ENCODE measurements at regions not wholly inside any gene's neighbourhood (a gene's known extent, or its start where the extent isn't known, plus 50 kb on each side); places are given as distances from the start of the nearest gene placed in this dataset.

DNA sequence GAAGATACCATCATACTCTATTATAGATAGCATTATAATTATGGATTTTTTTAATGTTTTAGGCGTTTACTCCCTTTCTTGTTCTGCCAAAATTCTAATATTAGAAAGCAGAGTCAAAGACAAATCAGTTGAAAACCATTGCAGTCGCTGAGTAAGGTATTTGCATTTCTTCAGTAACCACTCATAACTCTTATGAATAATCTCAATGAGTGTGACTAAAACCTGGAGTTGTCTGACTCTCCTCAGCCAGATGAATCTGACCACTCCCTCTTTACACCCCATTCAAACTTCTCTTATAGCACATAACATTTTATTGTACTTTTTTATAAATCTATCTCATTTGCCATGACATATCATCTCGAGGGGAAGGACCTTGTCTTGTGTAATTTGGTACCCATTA is 1006.5 kb downstream of the DIAPH3 start:
- H3K9me2 ChIP-seq (replicated peaks; ENCODE audit: low read depth, low read length), result no peaks in the 10 kb centered on the region
- H3K36me3 ChIP-seq (ENCODE audit: insufficient read depth, low read length), result no peaks in the 10 kb centered on the region
- H3F3A ChIP-seq (ENCODE audit: low read depth), result no peaks in the 10 kb centered on the region
- no peaks in the 10 kb centered on the region for H3K27me3 ChIP-seq (ENCODE audit: insufficient read depth, low read length, poor library complexity, severe bottlenecking)
- H3K79me2 ChIP-seq (ENCODE audit: insufficient read depth, low read length), result no peaks in the 10 kb centered on the region
- no peak overlapping the region for H3K4me3 ChIP-seq (ENCODE audit: low read length, poor library complexity, severe bottlenecking)
- H2AFZ ChIP-seq (ENCODE audit: low read length), result no peak overlapping the region
- H4K20me1 ChIP-seq (ENCODE audit: insufficient read depth, low read length, poor library complexity, severe bottlenecking), result no peaks in the 10 kb centered on the region
- H3K9ac ChIP-seq (ENCODE audit: low read depth, low read length, poor library complexity, severe bottlenecking), result no peak overlapping the region
- H3K4me1 ChIP-seq (ENCODE audit: insufficient read depth, low read length, poor library complexity, severe bottlenecking), result peaks cover 11% of the 10 kb centered on the region
- no peaks in the 10 kb centered on the region for H3K9me3 ChIP-seq (ENCODE audit: insufficient read depth, low read depth, low read length)
- H3K4me2 ChIP-seq (ENCODE audit: low read depth, low read length, poor library complexity, severe bottlenecking), result no peak overlapping the region
- TF ChIP-seq EZH2phosphoT487 (IDR thresholded peaks at IDR 0.05; ENCODE audit: borderline replicate concordance), result no peak
- TF ChIP-seq, protein P1, sequence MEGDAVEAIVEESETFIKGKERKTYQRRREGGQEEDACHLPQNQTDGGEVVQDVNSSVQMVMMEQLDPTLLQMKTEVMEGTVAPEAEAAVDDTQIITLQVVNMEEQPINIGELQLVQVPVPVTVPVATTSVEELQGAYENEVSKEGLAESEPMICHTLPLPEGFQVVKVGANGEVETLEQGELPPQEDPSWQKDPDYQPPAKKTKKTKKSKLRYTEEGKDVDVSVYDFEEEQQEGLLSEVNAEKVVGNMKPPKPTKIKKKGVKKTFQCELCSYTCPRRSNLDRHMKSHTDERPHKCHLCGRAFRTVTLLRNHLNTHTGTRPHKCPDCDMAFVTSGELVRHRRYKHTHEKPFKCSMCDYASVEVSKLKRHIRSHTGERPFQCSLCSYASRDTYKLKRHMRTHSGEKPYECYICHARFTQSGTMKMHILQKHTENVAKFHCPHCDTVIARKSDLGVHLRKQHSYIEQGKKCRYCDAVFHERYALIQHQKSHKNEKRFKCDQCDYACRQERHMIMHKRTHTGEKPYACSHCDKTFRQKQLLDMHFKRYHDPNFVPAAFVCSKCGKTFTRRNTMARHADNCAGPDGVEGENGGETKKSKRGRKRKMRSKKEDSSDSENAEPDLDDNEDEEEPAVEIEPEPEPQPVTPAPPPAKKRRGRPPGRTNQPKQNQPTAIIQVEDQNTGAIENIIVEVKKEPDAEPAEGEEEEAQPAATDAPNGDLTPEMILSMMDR (conservative IDR thresholded peaks at IDR 0.05; ENCODE audit: low read length), result no peak

DNA sequence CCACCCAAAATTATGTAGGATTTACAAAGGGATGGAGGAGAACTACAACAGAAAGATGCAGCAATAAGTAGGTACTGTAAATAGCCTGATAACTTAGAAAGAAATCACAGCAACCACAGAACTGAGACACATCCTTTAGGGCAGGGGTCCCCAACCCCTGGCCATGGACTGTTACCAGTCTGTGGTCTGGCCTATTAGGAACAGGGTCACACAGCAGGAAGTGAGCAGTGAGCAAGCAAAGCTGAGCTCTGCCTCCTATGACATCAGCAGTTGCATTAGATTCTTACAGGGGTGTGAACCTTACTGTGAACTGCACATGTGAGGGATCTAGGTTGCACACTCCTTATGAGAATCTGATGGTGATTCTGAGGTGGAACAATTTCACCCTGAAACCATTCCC is 997.6 kb downstream of the DIAPH3 start:
- no peaks in the 10 kb centered on the region for H3K27me3 ChIP-seq (ENCODE audit: insufficient read depth, low read length, poor library complexity, severe bottlenecking)
- H2AFZ ChIP-seq (ENCODE audit: low read length), result no peak overlapping the region
- no peak overlapping the region for H3K9ac ChIP-seq (ENCODE audit: low read depth, low read length, poor library complexity, severe bottlenecking)
- no peaks in the 10 kb centered on the region for H3K9me3 ChIP-seq (ENCODE audit: insufficient read depth, low read depth, low read length)
- H3K9me2 ChIP-seq (replicated peaks; ENCODE audit: low read depth, low read length), result no peaks in the 10 kb centered on the region
- H3F3A ChIP-seq (ENCODE audit: low read depth), result no peaks in the 10 kb centered on the region
- H3K36me3 ChIP-seq (ENCODE audit: insufficient read depth, low read length), result no peaks in the 10 kb centered on the region
- no peak overlapping the region for H3K4me3 ChIP-seq (ENCODE audit: low read length, poor library complexity, severe bottlenecking)
- TF ChIP-seq EZH2phosphoT487 (IDR thresholded peaks at IDR 0.05; ENCODE audit: borderline replicate concordance), result no peak
- TF ChIP-seq, protein P1 (conservative IDR thresholded peaks at IDR 0.05; ENCODE audit: low read length), result no peak
- no peaks in the 10 kb centered on the region for H4K20me1 ChIP-seq (ENCODE audit: insufficient read depth, low read length, poor library complexity, severe bottlenecking)
- no peak overlapping the region for H3K4me2 ChIP-seq (ENCODE audit: low read depth, low read length, poor library complexity, severe bottlenecking)
- H3K79me2 ChIP-seq (ENCODE audit: insufficient read depth, low read length), result no peaks in the 10 kb centered on the region
- H3K4me1 ChIP-seq (ENCODE audit: insufficient read depth, low read length, poor library complexity, severe bottlenecking), result no peaks in the 10 kb centered on the region

DNA sequence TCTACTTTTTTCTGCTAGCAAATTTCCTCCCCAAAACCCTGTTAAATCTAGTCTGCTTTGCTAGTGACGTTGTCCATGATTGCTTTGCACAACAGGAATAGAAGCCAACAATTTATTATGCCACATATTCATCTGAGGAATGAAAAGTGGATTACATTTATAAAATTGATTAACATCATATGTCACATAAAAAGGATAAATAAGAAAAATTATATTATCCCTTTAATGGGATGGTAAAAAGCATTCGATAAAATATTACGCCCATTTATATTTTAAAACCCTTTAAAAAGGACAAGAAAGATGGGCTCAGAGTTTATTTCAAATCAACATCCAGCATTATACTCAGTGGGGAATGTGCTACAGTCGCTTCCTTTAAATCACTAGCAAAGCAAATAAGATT is 991.7 kb downstream of the DIAPH3 start:
- Histone ChIP-seq H4K20me1 (ENCODE audit: insufficient read depth, low read length, poor library complexity, severe bottlenecking) (no peaks in the 10 kb centered on the region), H2AFZ (ENCODE audit: low read length) (no peak overlapping the region), H3K9me2 (replicated peaks; ENCODE audit: low read depth, low read length) (no peaks in the 10 kb centered on the region), H3K4me1 (ENCODE audit: insufficient read depth, low read length, poor library complexity, severe bottlenecking) (no peaks in the 10 kb centered on the region), H3K36me3 (ENCODE audit: insufficient read depth, low read length) (no peaks in the 10 kb centered on the region), H3K9ac (ENCODE audit: low read depth, low read length, poor library complexity, severe bottlenecking) (no peak overlapping the region), H3K9me3 (ENCODE audit: insufficient read depth, low read depth, low read length) (no peaks in the 10 kb centered on the region), H3F3A (ENCODE audit: low read depth) (no peaks in the 10 kb centered on the region), H3K4me3 (ENCODE audit: low read length, poor library complexity, severe bottlenecking) (no peak overlapping the region), H3K4me2 (ENCODE audit: low read depth, low read length, poor library complexity, severe bottlenecking) (no peak overlapping the region), H3K79me2 (ENCODE audit: insufficient read depth, low read length) (no peaks in the 10 kb centered on the region), H3K27me3 (ENCODE audit: insufficient read depth, low read length, poor library complexity, severe bottlenecking) (no peaks in the 10 kb centered on the region)
- TF ChIP-seq, protein P1 (conservative IDR thresholded peaks at IDR 0.05; ENCODE audit: low read length), result no peak
